Heart left ventricle (tissue), 13 donors: ENCODE measurements at regions not wholly inside any gene's neighbourhood (a gene's known extent, or its start where the extent isn't known, plus 50 kb on each side); places are given as distances from the start of the nearest gene placed in this dataset.

ENCODE experiments used
- POLR2A ChIP-seq, 2 donors: fragments of 450-650 bp; IDR thresholded peaks; one replicate each; pipeline ENCODE4 v1.6.1; 2017; ENCODE audit warnings: antibody characterized with exemption in 2 of 2, mild to moderate bottlenecking in 2 of 2, moderate library complexity in 2 of 2
- TF ChIP-seq, protein P1 (sequence below), 12 donors: fragments of 200-600 bp; sonication (generic) in 4 of 12; IDR thresholded peaks; one replicate each; pipeline versions ENCODE4 v1.5.0 to v1.8.0; 2018 to 2022; ENCODE audit warnings: antibody characterized with exemption in 12 of 12, mild to moderate bottlenecking in 5 of 12
- donor health status: ischemic (EF 13 %, LVEDD 7.1; RV severe dilation, severe dysfunction).
- donor health status: DM: no; HTN: yes; CAD: no.
- donor health status: DM: no; HTN: no; CAD: no.
- donor health status: ischemic (EF 25% LVEDD 6.9; RV normal size, moderate dysfunction).
- donor health status: ischemic (EF 25% LVEDD 5.7; RV mildly dilated, moderate dysfunction).
- donor health status: ischemic (EF 35%, LVEDD 5.7; RV mildly dilated, moderate dysfunction).
- donor health status: nonischemic (EF 11% LVEDD 7.7; RV severe dilation, severe dysfunction).
- donor health status: DM: yes; HTN: yes; CAD: no.
- donor health status: PGD.
- donor health status: ischemic (EF 29% LVEDD 5.4; RV normal size, mild dysfunction).
- donor health status: nonischemic (EF 23%, LVEDD 6.1; RV moderate dilation, normal function).

DNA sequence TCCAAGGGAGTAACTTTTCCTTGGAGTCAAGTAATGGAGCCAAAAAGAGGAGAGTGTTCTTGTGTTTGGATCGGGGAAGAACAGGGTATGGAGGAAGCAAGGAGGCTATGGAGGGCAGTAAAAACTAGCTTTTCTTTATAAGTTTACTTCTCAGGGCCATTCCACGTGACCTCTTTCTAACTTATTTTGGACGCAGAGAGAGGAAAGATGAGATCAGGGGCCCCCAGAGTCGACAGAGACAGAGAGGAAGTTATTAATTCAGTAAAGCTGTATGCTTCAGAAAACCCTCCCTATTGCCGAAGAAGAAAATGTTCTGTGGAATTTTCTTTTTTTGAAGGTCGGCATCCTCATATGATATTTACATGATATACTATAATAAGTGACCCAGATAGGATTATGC is 233.8 kb upstream of the MPDZ start:
- TF ChIP-seq, protein P1, sequence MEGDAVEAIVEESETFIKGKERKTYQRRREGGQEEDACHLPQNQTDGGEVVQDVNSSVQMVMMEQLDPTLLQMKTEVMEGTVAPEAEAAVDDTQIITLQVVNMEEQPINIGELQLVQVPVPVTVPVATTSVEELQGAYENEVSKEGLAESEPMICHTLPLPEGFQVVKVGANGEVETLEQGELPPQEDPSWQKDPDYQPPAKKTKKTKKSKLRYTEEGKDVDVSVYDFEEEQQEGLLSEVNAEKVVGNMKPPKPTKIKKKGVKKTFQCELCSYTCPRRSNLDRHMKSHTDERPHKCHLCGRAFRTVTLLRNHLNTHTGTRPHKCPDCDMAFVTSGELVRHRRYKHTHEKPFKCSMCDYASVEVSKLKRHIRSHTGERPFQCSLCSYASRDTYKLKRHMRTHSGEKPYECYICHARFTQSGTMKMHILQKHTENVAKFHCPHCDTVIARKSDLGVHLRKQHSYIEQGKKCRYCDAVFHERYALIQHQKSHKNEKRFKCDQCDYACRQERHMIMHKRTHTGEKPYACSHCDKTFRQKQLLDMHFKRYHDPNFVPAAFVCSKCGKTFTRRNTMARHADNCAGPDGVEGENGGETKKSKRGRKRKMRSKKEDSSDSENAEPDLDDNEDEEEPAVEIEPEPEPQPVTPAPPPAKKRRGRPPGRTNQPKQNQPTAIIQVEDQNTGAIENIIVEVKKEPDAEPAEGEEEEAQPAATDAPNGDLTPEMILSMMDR (IDR thresholded peaks at IDR 0.05), result no peak
- no peak for TF ChIP-seq POLR2A (IDR thresholded peaks at IDR 0.05)
